GM21423 (cell line): ENCODE measurements at regions not wholly inside any gene's neighbourhood (a gene's known extent, or its start where the extent isn't known, plus 50 kb on each side); places are given as distances from the start of the nearest gene placed in this dataset.
"Not testable (repeated sequence)": the region's sequence is repeated elsewhere in the genome, so short reads cannot be mapped to it uniquely, and the experiment has no call there.

ENCODE experiments used
- ATAC-seq: cut with Tn5 transposase; IDR thresholded peaks from one replicate; pipeline ENCODE4 v1.9.1; 2021; ENCODE audit warnings: mild to moderate bottlenecking, moderate library complexity; ENCODE audit not compliant: unreplicated experiment

DNA sequence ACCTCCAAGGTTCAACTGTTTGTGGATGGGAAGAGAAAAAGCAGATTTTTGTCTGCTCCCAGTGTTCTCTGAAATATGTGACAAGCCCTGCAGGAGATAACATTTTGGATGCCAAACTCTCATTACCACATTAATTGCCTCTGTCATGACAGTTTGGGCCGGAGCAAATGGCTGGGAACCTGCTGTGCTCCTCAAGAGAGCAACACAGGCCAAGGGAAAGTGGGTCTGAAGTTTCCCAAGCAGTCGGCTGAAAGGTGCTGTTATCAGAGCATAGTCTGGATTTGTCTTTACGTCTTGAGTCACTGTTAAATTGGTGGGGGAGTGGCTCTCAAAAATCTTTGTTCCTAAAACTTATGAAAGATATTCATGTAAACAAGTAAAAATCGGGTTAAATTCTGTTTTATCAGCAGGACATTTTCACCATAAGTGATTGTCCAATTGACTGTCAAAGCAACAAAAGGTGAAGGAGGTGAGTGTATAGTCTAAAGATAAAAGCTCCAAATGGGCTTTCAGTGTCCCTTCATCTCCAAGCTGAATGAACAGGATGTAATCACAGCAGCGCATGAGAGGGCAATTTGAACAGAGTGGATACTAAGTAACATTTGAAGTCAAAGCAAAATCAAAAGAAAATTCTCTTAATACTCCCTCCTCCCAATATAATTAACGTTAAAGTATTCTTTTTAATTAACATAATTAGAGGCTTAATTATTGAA is 844.8 kb downstream of the PCDH17 start:
- no peak for ATAC-seq

GRCh38 chr13:58478858-58479257 is 847.3 kb downstream of the PCDH17 start:
- no peak for ATAC-seq

- no peak for ATAC-seq
These were observed 848.5 kb downstream of the PCDH17 start for GRCh38 chr13:58480061-58480460.

DNA sequence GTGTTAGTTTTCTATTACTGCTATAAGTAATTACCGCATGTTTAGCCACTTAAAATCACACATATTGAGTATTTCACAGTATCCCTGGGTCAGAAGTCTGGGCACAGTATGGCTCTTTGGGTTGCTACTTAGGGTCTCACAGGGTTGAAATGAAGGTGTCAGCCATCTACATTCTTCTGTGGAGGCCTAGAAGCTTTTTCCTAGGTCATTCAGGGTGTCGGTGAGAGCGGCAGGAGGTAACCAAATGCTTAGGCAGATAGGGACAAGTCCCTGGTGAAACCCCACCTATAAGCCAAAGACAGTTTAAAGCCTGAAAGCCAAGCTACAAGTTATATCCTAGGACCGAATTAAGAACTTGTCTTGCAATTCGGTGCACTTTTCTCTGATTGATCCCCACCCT is 856.7 kb downstream of the PCDH17 start:
- ATAC-seq = no peak

DNA sequence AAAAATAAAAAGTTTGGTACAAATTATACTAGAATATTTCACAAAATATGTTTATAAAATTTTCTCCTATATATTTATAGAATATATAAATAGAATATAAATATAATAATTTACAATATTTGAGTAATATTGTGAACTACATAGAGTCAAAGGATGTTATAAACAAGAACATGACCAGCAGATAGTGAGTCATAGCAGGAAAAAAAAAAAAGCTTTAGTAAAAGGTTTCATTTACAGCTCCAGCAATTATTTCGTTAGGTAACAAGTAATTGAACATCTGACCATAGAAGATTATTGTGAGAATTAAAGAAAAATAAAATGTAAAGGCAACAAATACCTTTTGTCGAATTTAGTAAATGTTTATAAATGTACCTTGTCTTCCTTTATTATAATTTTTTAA is 864.1 kb downstream of the PCDH17 start:
- no peak for ATAC-seq

DNA sequence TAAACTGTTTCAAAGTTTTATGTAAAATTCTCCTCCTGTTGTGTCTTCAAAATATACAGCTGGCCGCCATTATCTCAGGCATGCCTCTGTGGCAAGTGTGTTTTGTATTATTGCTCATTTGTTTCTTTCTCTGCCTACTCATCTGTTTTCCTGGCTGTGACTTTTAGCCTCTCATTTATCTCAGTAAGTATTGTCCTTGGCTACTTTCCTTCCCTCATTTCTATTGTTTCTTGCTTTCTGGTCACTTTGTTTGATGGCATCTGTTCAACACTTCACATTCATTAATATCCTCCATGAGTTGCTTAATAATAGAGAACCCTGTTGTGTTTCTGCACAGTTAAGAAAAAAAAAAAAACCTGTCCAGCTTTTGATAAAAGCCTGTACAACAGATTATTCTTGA is 869.4 kb downstream of the PCDH17 start:
- ATAC-seq = no peak

DNA sequence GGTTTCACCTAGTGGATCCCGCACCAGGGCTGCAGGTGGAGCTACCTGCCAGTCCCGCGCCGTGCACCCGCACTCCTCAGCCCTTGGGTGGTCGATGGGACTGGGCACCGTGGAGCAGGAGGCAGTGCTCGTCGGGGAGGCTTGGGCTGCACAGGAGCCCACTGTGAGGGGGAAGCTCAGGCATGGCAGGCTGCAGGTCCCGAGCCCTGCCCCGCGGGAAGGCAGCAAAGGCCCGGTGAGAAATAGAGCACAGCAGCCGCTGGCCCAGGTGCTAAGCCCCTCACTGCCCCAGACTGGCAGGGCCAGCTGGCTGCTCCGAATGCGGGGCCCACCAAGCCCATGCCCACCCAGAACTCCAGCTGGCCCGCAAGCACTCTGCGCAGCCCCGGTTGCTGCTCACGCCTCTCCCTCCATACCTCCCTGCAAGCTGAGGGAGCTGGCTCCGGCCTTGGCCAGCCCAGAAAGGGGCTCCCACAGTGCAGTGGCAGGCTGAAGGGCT is 872.7 kb downstream of the PCDH17 start:
- not testable (repeated sequence) for ATAC-seq

DNA sequence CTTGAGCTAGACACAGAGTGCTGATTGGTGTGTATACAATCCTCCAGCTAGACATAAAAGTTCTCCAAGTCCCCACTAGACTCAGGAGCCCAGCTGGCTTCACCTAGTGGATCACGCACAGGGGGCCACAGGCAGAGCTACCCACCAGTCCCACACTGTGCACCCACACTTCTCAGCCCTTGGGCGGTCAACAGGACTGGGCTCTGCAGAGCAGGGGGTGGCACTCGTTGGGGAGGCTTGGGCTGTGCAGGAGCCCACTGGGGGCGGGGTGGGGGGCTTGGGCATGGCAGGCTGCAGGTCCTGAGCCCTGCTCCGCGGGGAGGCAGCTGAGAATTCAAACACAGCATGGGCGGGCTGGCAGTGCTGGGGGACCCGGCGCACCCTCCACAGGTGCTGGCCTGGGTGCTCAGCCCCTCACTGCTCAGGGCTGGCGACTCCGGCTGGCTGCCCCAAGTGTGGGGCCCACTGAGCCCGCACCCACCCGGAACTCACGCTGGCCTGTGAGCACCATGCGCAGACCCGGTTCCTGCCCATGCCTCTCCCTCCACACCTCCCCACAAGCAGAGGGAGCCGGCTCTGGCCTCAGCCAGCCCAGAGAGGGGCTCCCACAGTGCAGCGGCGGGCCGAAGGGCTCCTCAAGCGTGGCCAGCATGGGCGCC is 873.8 kb downstream of the PCDH17 start:
- not testable (repeated sequence) for ATAC-seq

DNA sequence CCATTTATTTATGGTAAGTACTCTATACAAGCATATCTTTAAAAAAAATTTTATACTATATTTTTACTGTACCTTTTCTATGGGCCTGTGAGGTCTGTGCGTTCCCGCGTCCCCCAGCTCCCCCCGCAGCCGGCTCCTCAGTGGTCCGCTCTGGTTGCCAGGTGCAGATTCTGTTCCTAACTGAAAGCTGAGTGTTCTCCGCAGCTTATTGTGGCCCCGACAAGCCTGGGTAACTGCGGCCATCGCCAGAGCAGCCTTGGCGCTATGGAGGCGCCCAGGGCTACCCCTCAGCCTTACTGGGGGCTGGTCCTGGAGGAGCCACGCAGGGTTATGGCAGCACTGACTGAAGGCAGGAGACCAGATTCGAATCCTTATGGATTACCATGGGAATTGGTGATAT is 896.8 kb downstream of the PCDH17 start:
- ATAC-seq = no peak

GRCh38 chr13:58531614-58532013 is 900.1 kb downstream of the PCDH17 start:
- no peak for ATAC-seq

- no peak for ATAC-seq
These were observed 911.0 kb downstream of the PCDH17 start for GRCh38 chr13:58542530-58542929.

DNA sequence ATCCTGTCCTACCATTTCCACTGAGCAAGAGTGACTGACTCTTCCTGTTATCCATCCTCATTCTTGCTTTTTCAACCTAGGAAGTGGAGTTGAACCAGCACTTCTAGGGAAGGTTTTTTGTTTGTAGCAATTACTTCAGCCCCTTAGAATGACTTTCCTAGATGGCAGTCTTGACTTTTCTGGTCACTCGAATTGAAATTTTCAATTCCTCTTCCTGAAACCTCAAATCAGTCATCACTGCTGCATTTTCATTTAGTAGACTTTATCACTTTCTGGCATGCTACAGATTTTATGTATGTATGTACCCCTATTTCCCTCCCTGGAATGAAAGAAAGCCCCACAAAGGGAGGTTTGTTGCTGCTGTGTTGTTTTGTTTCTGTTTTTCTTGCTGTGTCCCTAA is 915.9 kb downstream of the PCDH17 start:
- ATAC-seq = no peak

GRCh38 chr13:58566176-58566575 is 934.6 kb downstream of the PCDH17 start:
- ATAC-seq = no peak

DNA sequence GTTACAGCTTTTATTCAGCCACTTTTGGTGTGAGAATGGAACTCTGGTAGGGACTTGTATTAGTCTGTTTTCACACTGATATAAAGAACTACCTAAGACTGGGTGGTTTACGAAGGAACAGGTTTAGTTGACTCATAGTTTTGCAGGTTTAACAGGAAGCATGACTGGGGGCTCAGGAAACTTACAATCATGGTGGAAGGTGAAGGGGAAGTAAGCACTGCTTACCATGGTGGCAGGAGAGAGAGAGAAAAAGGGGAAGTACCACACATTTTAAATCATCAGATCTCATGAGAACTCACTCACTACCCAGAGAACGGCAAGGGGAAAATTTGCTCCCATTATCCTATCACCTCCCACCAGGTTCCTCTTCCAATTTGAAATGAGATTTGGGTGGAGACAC is 942.2 kb downstream of the PCDH17 start:
- no peak for ATAC-seq

- no peak for ATAC-seq
These were observed 943.2 kb downstream of the PCDH17 start for GRCh38 chr13:58574791-58575190.

GRCh38 chr13:58579468-58579867 is 947.9 kb downstream of the PCDH17 start:
- no peak for ATAC-seq

- ATAC-seq = no peak
These were observed 952.4 kb downstream of the PCDH17 start for GRCh38 chr13:58583966-58584365.

- ATAC-seq = no peak
These were observed 953.1 kb downstream of the PCDH17 start for GRCh38 chr13:58584610-58585009.

DNA sequence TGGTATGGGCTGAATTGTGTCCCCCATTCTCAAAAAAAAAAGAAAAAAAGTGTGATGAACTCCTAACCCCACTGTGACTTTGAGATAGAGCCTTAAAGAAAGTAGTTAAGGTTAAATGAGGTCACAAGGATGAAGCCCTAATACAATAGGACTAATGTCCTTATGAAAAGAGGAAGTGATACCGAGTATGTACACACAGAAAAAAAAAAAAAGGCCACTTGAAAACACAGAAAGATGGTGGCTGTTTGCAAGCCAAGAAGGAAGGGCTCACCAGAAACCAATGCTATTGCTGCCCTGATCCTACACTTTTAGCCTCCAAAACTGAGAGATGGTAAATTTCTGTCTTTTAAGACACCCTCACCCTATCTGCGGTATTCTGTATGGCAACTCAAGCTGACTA is 955.6 kb downstream of the PCDH17 start:
- peak; percentile 95 for ATAC-seq

DNA sequence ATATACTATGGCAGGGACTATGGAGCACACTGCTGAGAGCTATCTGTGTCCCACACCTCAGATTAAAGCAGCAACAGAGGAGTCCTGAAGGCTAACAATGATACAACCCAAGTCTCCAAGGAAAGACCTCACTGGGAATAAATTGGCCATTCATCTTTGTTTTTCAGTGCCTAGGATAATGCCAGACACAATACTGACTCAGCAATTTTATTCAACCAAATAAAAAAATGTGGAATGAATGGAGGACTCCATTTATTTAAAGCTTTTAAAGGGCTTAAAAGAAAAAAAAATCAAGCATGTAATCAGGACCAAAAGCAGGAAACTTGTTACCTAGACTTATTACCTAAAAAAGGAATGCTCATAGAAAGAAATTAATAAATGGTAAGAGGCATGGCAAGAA is 960.5 kb downstream of the PCDH17 start:
- no peak for ATAC-seq

GRCh38 chr13:58592786-58593185 is 961.2 kb downstream of the PCDH17 start:
- ATAC-seq = no peak

GRCh38 chr13:58594747-58595600 is 963.4 kb downstream of the PCDH17 start:
- ATAC-seq = no peak
